H9 (cell line): ENCODE measurements at regions not wholly inside any gene's neighbourhood (a gene's known extent, or its start where the extent isn't known, plus 50 kb on each side); places are given as distances from the start of the nearest gene placed in this dataset.

ENCODE experiments used
- DNase-seq: peaks from one replicate; pipeline ENCODE4 v3.0.0-alpha.2; 2017
- H2AFZ ChIP-seq: one replicate; pipeline ENCODE4 v1.6.1; 2013; ENCODE audit warnings: mild to moderate bottlenecking, low read length, control low read depth, moderate library complexity
- H2AK5ac ChIP-seq: 2 replicates; pipeline ENCODE4 v1.6.1; 2013; ENCODE audit warnings: low read length, control low read depth, mixed read lengths; ENCODE audit not compliant: insufficient read length
- H2BK120ac ChIP-seq: one replicate; pipeline ENCODE4 v1.6.1; 2013; ENCODE audit warnings: low read depth, mild to moderate bottlenecking, low read length, control low read depth, inconsistent platforms; ENCODE audit not compliant: poor library complexity, severe bottlenecking
- H2BK12ac ChIP-seq: 2 replicates; pipeline ENCODE4 v1.6.1; 2013; ENCODE audit warnings: low read length, control low read depth, mixed read lengths, low read depth; ENCODE audit not compliant: insufficient read length
- H2BK15ac ChIP-seq: 2 replicates; pipeline ENCODE4 v1.6.1; 2013; ENCODE audit warnings: low read depth, low read length, control low read depth
- H2BK20ac ChIP-seq: one replicate; pipeline ENCODE4 v1.6.1; 2013; ENCODE audit warnings: low read depth, mild to moderate bottlenecking, low read length, control low read depth, inconsistent platforms; ENCODE audit not compliant: poor library complexity, severe bottlenecking
- H2BK5ac ChIP-seq: 2 replicates; pipeline ENCODE4 v1.6.1; 2013; ENCODE audit warnings: low read length, control low read depth, mixed read lengths; ENCODE audit not compliant: insufficient read length
- H3K14ac ChIP-seq: 2 replicates; pipeline ENCODE4 v1.6.1; 2013; ENCODE audit warnings: low read length, control low read depth; ENCODE audit not compliant: insufficient read depth
- H3K18ac ChIP-seq: 2 replicates; pipeline ENCODE4 v1.6.1; 2013; ENCODE audit warnings: low read depth, mild to moderate bottlenecking, mixed read lengths, low read length, control low read depth; ENCODE audit not compliant: insufficient read length
- H3K23ac ChIP-seq: 2 replicates; pipeline ENCODE4 v1.6.1; 2013; ENCODE audit warnings: low read length, control low read depth, mixed read lengths, low read depth; ENCODE audit not compliant: insufficient read length
- H3K23me2 ChIP-seq: 2 replicates; pipeline ENCODE4 v1.6.1; 2013; ENCODE audit warnings: low read depth, mild to moderate bottlenecking, mixed read lengths, low read length, control low read depth; ENCODE audit not compliant: insufficient read length, poor library complexity, severe bottlenecking
- H3K27ac ChIP-seq: 2 replicates; pipeline ENCODE4 v1.5.1; 2013; ENCODE audit warnings: low read length, control low read depth, mixed read lengths, low read depth; ENCODE audit not compliant: insufficient read length
- H3K27me3 ChIP-seq: 2 replicates; pipeline ENCODE4 v1.6.1; 2013; ENCODE audit warnings: low read length, control low read depth, inconsistent platforms; ENCODE audit not compliant: insufficient read depth
- H3K4ac ChIP-seq: 2 replicates; pipeline ENCODE4 v1.6.1; 2013; ENCODE audit warnings: low read depth, mild to moderate bottlenecking, control low read depth, inconsistent platforms, low read length, moderate library complexity
- H3K4me1 ChIP-seq: 2 replicates; pipeline ENCODE4 v1.6.1; 2013; ENCODE audit warnings: low read length, control low read depth, inconsistent platforms; ENCODE audit not compliant: insufficient read depth
- H3K4me2 ChIP-seq: 2 replicates; pipeline ENCODE4 v1.6.1; 2013; ENCODE audit warnings: low read length, control low read depth, mixed read lengths; ENCODE audit not compliant: insufficient read length, insufficient read depth
- H3K56ac ChIP-seq: 2 replicates; pipeline ENCODE4 v1.6.1; 2013; ENCODE audit warnings: low read depth, mild to moderate bottlenecking, mixed read lengths, low read length, control low read depth; ENCODE audit not compliant: insufficient read length
- H3K79me1 ChIP-seq: 2 replicates; pipeline ENCODE4 v1.6.1; 2013; ENCODE audit warnings: low read depth, mild to moderate bottlenecking, moderate library complexity, low read length, control low read depth, inconsistent platforms; ENCODE audit not compliant: insufficient read depth, poor library complexity, severe bottlenecking
- H3K79me2 ChIP-seq: 2 replicates; pipeline ENCODE4 v1.6.1; 2013; ENCODE audit warnings: low read length, control low read depth, inconsistent platforms; ENCODE audit not compliant: insufficient read depth
- H3K9ac ChIP-seq: 2 replicates; pipeline ENCODE4 v1.6.1; 2013; ENCODE audit warnings: low read length, control low read depth, mixed read lengths; ENCODE audit not compliant: insufficient read length; ENCODE audit errors: extremely low read depth
- H3K9me3 ChIP-seq: one replicate; pipeline ENCODE4 v1.6.1; 2013; ENCODE audit warnings: low read depth, low read length, inconsistent platforms; ENCODE audit not compliant: control insufficient read depth
- H3T11ph ChIP-seq: one replicate; pipeline ENCODE4 v1.6.1; 2013; ENCODE audit warnings: mild to moderate bottlenecking, low read length, control low read depth, inconsistent platforms
- H4K20me1 ChIP-seq: one replicate; pipeline ENCODE4 v1.6.1; 2013; ENCODE audit not compliant: control insufficient read depth, insufficient read length, insufficient read depth
- H4K5ac ChIP-seq: 2 replicates; pipeline ENCODE4 v1.6.1; 2013; ENCODE audit warnings: low read depth, mild to moderate bottlenecking, mixed read lengths, low read length, control low read depth; ENCODE audit not compliant: insufficient read length
- H4K8ac ChIP-seq: replicated peaks from 2 replicates; pipeline ENCODE4 v1.6.1; 2013; ENCODE audit warnings: low read length, control low read depth, mixed read lengths, low read depth; ENCODE audit not compliant: insufficient read length
- H4K91ac ChIP-seq: 2 replicates; pipeline ENCODE4 v1.6.1; 2013; ENCODE audit warnings: low read depth, mild to moderate bottlenecking, moderate library complexity, mixed read lengths, low read length, control low read depth; ENCODE audit not compliant: insufficient read length
- H3K27ac Mint-ChIP-seq, 3 experiments: 2 replicates in 2 of 3; 3 replicates in 1 of 3; pipeline ENCODE4 v1.8.0; 2020 to 2021; ENCODE audit warnings: mixed read lengths in 3 of 3, mild to moderate bottlenecking in 1 of 3, moderate library complexity in 1 of 3
- H3K27me3 Mint-ChIP-seq: 2 replicates; pipeline ENCODE4 v1.8.0; 2021; ENCODE audit warnings: low read depth, mild to moderate bottlenecking, moderate library complexity, mixed read lengths
- H3K36me3 Mint-ChIP-seq, 3 experiments: 2 replicates in 2 of 3; 3 replicates in 1 of 3; pipeline ENCODE4 v1.8.0; 2020 to 2021; ENCODE audit warnings: low read depth in 3 of 3, mixed read lengths in 3 of 3; ENCODE audit not compliant: insufficient read depth in 1 of 3
- H3K4me1 Mint-ChIP-seq, 2 experiments: 2 replicates each; pipeline ENCODE4 v1.8.0; 2020; ENCODE audit warnings: mixed read lengths in 2 of 2
- H3K4me3 Mint-ChIP-seq, 2 experiments: 2 replicates in 1 of 2; 3 replicates in 1 of 2; pipeline ENCODE4 v1.8.0; 2020 to 2021; ENCODE audit warnings: mild to moderate bottlenecking in 2 of 2, mixed read lengths in 2 of 2, moderate library complexity in 1 of 2
- H3K9me3 Mint-ChIP-seq, 2 experiments: 2 replicates in 1 of 2; 3 replicates in 1 of 2; pipeline ENCODE4 v1.8.0; 2020; ENCODE audit warnings: mild to moderate bottlenecking in 2 of 2, mixed read lengths in 2 of 2, moderate library complexity in 1 of 2
- WGBS: extraction: QIAGEN DNeasy Blood & Tissue Kit; methylation state at CpG from one replicate; pipeline ENCODE4 v1.1.7; 2013; ENCODE audit warnings: missing lambda C conversion rate, low lambda C conversion rate, mixed read lengths; ENCODE audit not compliant: insufficient read length; ENCODE audit errors: extremely low coverage; 5-methylcytosine and 5-hydroxymethylcytosine counted together
- TF ChIP-seq, protein P1 (sequence below): fragments of 200-600 bp; sonication (generic); conservative IDR thresholded peaks from 3 replicates; pipeline ENCODE4 v1.8.0; 2021; ENCODE audit warnings: antibody characterized with exemption, mild to moderate bottlenecking

- Histone ChIP-seq H3K23me2 (no peaks in the 10 kb centered on the region), H4K91ac (no peak overlapping the region), H4K20me1 (no peaks in the 10 kb centered on the region), H3K23ac (no peak overlapping the region), H3K14ac (no peak overlapping the region), H2BK5ac (no peak overlapping the region), H3K9me3 (no peaks in the 10 kb centered on the region), H3K18ac (no peak overlapping the region), H2BK120ac (no peak overlapping the region), H2AFZ (no peak overlapping the region), H3K9ac (no peak overlapping the region), H3K56ac (no peak overlapping the region), H3K27ac (no peak overlapping the region), H3K4me1 (no peaks in the 10 kb centered on the region), H3K4ac (no peak overlapping the region), H2BK15ac (no peak overlapping the region), H4K8ac (no peak overlapping the region), H4K5ac (no peak overlapping the region), H3K27me3 (no peaks in the 10 kb centered on the region), H3K79me2 (no peaks in the 10 kb centered on the region), H3T11ph (no peak overlapping the region), H3K4me2 (no peak overlapping the region), H2AK5ac (no peak overlapping the region), H2BK20ac (no peak overlapping the region), H3K79me1 (no peaks in the 10 kb centered on the region), H2BK12ac (no peak overlapping the region)
- Mint-ChIP-seq H3K27me3 (peaks cover 2% of the 10 kb centered on the region; the same call in 1 of the 2 replicates), H3K9me3 (no peaks in the 10 kb centered on the region), H3K36me3 (no peaks in the 10 kb centered on the region), H3K4me1 (no peaks in the 10 kb centered on the region), H3K27ac (no peak overlapping the region), H3K4me3 (no peak overlapping the region)
- no CpG with 5 or more reads among the region's 3 CpGs for WGBS
- TF ChIP-seq, protein P1, sequence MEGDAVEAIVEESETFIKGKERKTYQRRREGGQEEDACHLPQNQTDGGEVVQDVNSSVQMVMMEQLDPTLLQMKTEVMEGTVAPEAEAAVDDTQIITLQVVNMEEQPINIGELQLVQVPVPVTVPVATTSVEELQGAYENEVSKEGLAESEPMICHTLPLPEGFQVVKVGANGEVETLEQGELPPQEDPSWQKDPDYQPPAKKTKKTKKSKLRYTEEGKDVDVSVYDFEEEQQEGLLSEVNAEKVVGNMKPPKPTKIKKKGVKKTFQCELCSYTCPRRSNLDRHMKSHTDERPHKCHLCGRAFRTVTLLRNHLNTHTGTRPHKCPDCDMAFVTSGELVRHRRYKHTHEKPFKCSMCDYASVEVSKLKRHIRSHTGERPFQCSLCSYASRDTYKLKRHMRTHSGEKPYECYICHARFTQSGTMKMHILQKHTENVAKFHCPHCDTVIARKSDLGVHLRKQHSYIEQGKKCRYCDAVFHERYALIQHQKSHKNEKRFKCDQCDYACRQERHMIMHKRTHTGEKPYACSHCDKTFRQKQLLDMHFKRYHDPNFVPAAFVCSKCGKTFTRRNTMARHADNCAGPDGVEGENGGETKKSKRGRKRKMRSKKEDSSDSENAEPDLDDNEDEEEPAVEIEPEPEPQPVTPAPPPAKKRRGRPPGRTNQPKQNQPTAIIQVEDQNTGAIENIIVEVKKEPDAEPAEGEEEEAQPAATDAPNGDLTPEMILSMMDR = peak; percentile 43
- DNase-seq = peak; percentile 34
These were observed 211.4 kb upstream of the TSHZ2 start for GRCh38 chr20:52760791-52761190.
